GM12878 (cell line): ENCODE measurements at regions not wholly inside any gene's neighbourhood (a gene's known extent, or its start where the extent isn't known, plus 50 kb on each side); places are given as distances from the start of the nearest gene placed in this dataset.

Source experiments
- CHD4 ChIP-seq: fragments of 200-600 bp; sonication (generic); IDR thresholded peaks from 2 replicates; pipeline ENCODE4 v1.6.1; 2016; ENCODE audit warnings: mild to moderate bottlenecking
- EZH2 ChIP-seq: IDR thresholded peaks from 2 replicates; pipeline ENCODE4 v1.6.1; 2012; ENCODE audit warnings: low read depth, mild to moderate bottlenecking, control low read depth, inconsistent platforms, low read length, borderline replicate concordance; ENCODE audit not compliant: control insufficient read depth
- MTA3 ChIP-seq: IDR thresholded peaks from 2 replicates; pipeline ENCODE4 v1.6.1; 2012; ENCODE audit warnings: low read length, inconsistent platforms, borderline replicate concordance
- NR2C1 ChIP-seq: fragments of 450-650 bp; IDR thresholded peaks from 2 replicates; pipeline ENCODE4 v1.6.1; 2017; ENCODE audit warnings: antibody characterized with exemption, mild to moderate bottlenecking, moderate library complexity
- POLR2AphosphoS5 ChIP-seq: IDR thresholded peaks from 2 replicates; pipeline ENCODE4 v1.6.1; 2011; ENCODE audit warnings: mild to moderate bottlenecking, low read length, inconsistent platforms
- RELA ChIP-seq: fragments of 450-650 bp; IDR thresholded peaks from 2 replicates; pipeline ENCODE4 v1.8.0; 2014; ENCODE audit warnings: borderline replicate concordance; ENCODE audit not compliant: partially characterized antibody
- WRNIP1 ChIP-seq: IDR thresholded peaks from 2 replicates; pipeline ENCODE4 v1.6.1; 2011; ENCODE audit warnings: low read depth, low read length, improper control_type of control experiment, borderline replicate concordance

DNA sequence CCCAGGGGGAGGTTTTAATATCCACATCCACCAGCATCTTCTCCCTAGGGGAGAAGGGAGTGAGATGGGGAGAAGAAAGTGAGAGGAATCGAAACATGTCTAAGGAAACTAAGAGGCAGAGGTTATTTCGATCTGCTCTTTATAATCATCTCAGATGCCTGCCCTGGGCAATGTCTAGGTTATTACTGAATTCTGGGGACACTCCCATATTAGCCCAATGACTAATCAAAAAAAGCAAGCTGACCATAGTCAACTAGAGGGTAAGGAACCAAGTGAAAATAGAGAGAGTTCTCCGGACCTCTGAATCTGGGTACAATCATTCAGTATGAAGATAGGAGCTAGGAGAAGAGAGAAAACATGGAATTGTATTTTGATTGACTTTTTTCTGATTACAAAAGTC lies 56.7 kb upstream of the EML4 start:
- TF ChIP-seq NR2C1, result no peak
- no peak for TF ChIP-seq RELA
- TF ChIP-seq WRNIP1, result no peak
- no peak for TF ChIP-seq EZH2
- no peak for TF ChIP-seq POLR2AphosphoS5
- no peak for TF ChIP-seq CHD4
- TF ChIP-seq MTA3, result no peak
